ENCODE measurements at regions not wholly inside any gene's neighbourhood (a gene's known extent, or its start where the extent isn't known, plus 50 kb on each side); places are given as distances from the start of the nearest gene placed in this dataset.

DNA sequence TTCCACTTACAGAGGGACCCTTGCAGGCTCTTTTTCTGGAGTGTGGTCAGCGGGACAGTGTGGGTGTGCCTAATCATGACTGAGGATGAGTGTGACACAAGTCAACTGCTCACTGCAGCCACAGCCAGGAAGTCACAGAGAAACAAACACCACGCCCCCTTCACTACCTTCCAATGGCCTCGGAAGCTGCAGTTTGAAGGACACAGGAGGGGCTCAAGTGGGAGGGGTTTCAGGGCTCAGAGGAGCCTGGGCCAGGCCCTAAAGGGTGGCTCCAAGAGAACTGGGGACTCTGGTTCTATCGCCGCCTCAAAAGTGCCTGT lies 116.2 kb upstream of the SDK2 start:
- TF ChIP-seq, protein P1, sequence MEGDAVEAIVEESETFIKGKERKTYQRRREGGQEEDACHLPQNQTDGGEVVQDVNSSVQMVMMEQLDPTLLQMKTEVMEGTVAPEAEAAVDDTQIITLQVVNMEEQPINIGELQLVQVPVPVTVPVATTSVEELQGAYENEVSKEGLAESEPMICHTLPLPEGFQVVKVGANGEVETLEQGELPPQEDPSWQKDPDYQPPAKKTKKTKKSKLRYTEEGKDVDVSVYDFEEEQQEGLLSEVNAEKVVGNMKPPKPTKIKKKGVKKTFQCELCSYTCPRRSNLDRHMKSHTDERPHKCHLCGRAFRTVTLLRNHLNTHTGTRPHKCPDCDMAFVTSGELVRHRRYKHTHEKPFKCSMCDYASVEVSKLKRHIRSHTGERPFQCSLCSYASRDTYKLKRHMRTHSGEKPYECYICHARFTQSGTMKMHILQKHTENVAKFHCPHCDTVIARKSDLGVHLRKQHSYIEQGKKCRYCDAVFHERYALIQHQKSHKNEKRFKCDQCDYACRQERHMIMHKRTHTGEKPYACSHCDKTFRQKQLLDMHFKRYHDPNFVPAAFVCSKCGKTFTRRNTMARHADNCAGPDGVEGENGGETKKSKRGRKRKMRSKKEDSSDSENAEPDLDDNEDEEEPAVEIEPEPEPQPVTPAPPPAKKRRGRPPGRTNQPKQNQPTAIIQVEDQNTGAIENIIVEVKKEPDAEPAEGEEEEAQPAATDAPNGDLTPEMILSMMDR (IDR thresholded peaks at IDR 0.05), result no peak
- no peak for TF ChIP-seq POLR2A (IDR thresholded peaks at IDR 0.05)

Data from testis (tissue), 2 donors.